Ascending aorta (tissue), 2 donors: ENCODE measurements at regions not wholly inside any gene's neighbourhood (a gene's known extent, or its start where the extent isn't known, plus 50 kb on each side); places are given as distances from the start of the nearest gene placed in this dataset.
"Not testable (repeated sequence)": the region's sequence is repeated elsewhere in the genome, so short reads cannot be mapped to it uniquely, and the experiment has no call there.

Experiments used
- DNase-seq, 2 donors: peaks; one replicate each; pipeline ENCODE4 v3.0.0-alpha.2; 2019; ENCODE audit warnings: low spot score in 2 of 2
- H3K27ac ChIP-seq, 2 donors: fragments of 200-600 bp; sonication (generic); one replicate each; pipeline ENCODE4 v1.5.1; 2016 to 2017; ENCODE audit warnings: mild to moderate bottlenecking in 1 of 2
- H3K27me3 ChIP-seq: fragments of 200-600 bp; sonication (generic); one replicate; pipeline ENCODE4 v1.5.1; 2017
- H3K36me3 ChIP-seq, 2 donors: fragments of 200-600 bp; sonication (generic); one replicate each; pipeline ENCODE4 v1.5.1; 2016
- H3K4me1 ChIP-seq, 2 donors: fragments of 200-600 bp; sonication (generic); one replicate each; pipeline ENCODE4 v1.5.1; 2016 to 2017; ENCODE audit warnings: mild to moderate bottlenecking in 1 of 2
- H3K4me3 ChIP-seq, 2 donors: fragments of 200-600 bp; sonication (generic); one replicate each; pipeline ENCODE4 v1.5.1; 2016 to 2017; ENCODE audit warnings: mild to moderate bottlenecking in 1 of 2
- H3K9me3 ChIP-seq, 2 donors: fragments of 200-600 bp; sonication (generic); one replicate each; pipeline ENCODE4 v1.5.1; 2016
- intact Hi-C: fragments of 100-400 bp; cut with DNase I; formaldehyde crosslinking; loops from one replicate; pipeline ENCODE4 v1.15.1; 2023
- TF ChIP-seq, protein P1 (sequence below), 3 experiments: fragments of 200-600 bp in 2 of 3; fragments of 450-650 bp in 1 of 3; sonication (generic) in 2 of 3; IDR thresholded peaks; one replicate each; pipeline ENCODE4 v1.5.1; 2016 to 2019; ENCODE audit warnings: antibody characterized with exemption in 3 of 3, mild to moderate bottlenecking in 1 of 3, moderate library complexity in 1 of 3

DNA sequence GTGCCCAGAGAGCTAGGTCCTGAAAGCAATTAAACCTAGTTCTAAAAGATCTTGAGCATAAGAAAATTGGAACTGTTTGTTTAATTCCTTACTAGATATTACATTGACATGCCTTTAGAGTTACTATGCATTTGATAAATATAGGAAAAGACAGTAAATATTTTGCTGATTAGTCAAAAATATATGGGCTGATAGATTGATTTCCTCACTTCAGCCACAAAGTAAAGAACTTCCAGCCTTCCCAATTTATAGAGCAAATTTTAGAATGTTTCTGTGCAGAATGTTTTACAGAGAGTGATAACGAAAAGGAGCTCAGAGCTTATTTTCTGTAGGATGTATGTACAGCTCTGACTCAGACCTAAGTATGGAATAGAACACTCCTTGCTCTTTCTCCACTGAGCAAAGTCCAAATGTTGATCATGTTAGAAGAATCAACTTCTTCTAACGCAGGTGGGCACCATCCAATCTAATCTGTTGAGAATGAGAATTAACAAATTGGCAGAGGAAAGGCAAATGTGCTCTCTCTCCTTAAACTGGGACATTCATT is 72.9 kb upstream of the PAM start:
- Histone ChIP-seq H3K4me1 (peaks cover 0 to 2% of the 10 kb centered on the region in 2 donors), H3K36me3 (no peaks in the 10 kb centered on the region), H3K27me3 (no peaks in the 10 kb centered on the region), H3K9me3 (no peaks in the 10 kb centered on the region), H3K27ac (no peak overlapping the region), H3K4me3 (no peak overlapping the region)
- intact Hi-C loops: loop anchor here (5.0 kb wide), 3 partner anchors 75 to 290 kb away; partner anchors contain the start of gene PAM
- no peak for DNase-seq
- TF ChIP-seq, protein P1, sequence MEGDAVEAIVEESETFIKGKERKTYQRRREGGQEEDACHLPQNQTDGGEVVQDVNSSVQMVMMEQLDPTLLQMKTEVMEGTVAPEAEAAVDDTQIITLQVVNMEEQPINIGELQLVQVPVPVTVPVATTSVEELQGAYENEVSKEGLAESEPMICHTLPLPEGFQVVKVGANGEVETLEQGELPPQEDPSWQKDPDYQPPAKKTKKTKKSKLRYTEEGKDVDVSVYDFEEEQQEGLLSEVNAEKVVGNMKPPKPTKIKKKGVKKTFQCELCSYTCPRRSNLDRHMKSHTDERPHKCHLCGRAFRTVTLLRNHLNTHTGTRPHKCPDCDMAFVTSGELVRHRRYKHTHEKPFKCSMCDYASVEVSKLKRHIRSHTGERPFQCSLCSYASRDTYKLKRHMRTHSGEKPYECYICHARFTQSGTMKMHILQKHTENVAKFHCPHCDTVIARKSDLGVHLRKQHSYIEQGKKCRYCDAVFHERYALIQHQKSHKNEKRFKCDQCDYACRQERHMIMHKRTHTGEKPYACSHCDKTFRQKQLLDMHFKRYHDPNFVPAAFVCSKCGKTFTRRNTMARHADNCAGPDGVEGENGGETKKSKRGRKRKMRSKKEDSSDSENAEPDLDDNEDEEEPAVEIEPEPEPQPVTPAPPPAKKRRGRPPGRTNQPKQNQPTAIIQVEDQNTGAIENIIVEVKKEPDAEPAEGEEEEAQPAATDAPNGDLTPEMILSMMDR (IDR thresholded peaks at IDR 0.05): no peak

DNA sequence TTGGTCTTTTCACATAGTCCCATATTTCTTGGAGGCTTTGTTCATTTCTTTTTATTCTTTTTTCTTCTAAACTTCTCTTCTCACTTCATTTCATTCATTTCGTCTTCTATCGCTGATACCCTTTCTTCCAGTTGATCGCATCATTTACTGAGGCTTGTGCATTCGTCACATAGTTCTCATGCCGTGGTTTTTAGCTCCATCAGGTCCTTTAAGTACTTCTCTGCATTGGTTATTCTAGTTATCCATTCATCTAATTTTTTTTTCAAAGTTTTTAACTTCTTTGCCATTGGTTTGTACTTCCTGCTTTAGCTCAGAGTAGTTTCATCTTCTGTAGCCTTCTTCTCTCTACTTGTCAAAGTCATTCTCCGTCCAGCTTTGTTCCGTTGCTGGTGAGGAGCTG is 67.0 kb upstream of the PAM start:
- H3K4me3 ChIP-seq, H3K9me3 ChIP-seq, DNase-seq, H3K27ac ChIP-seq, H3K4me1 ChIP-seq, intact Hi-C loops, H3K36me3 ChIP-seq, H3K27me3 ChIP-seq: not testable (repeated sequence)

DNA sequence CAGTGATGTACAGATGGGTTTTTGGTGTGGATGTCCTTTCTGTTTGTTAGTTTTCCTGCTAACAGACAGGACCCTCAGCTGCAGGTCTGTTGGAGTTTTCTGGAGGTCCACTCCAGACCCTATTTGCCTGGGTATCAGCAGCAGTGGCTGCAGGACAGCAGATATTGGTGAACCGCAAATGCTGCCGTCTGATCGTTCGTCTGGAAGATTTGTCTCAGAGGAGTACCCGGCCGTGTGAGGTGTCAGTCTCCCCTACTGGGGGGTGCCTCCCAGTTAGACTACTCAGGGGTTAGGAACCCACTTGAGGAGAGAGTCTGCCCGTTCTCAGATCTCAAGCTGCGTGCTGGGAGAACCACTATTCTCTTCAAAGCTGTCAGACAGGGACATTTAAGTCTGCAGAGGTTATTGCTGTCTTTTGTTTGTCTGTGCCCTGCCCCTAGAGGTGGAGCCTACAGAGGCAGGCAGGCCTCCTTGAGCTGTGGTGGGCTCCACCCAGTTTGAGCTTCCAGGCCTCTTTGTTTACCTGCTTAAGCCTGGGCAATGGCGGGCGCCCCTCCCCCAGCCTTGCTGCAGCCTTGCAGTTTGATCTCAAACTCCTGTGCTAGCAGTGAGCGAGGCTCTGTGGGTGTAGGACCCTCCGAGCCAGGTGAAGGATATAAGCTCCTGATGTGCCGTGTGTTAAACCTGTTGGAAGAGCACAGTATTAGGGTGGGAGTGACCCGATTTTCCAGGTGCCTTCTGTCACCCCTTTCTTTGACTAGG is 66.3 kb upstream of the PAM start:
- H3K27me3 ChIP-seq, H3K4me3 ChIP-seq, H3K9me3 ChIP-seq, intact Hi-C loops, H3K36me3 ChIP-seq, H3K4me1 ChIP-seq, DNase-seq, H3K27ac ChIP-seq: not testable (repeated sequence)

DNA sequence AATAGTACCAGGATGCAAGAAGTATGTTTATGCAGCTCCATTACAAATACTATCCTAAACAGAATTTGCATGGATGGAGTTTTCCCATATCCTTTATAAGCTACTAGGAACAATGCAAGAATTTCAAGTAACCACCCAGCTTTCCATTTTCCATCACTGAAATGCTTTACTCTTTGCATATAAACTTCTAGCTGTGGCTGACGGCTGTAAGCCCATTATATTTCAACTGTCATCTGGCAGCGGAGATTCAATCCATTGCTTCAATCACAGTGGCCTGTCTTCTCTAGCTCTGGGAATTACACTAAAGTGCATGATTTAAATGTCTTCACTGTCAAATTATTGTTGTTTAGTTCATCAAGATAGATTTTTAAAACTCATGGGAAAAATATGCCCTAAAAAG is 64.2 kb upstream of the PAM start:
- DNase-seq: no peak
- Histone ChIP-seq H3K27ac (no peak overlapping the region), H3K9me3 (no peaks in the 10 kb centered on the region), H3K4me3 (no peak overlapping the region), H3K27me3 (no peaks in the 10 kb centered on the region), H3K36me3 (no peaks in the 10 kb centered on the region), H3K4me1 (no peaks in the 10 kb centered on the region)
- TF ChIP-seq, protein P1 (IDR thresholded peaks at IDR 0.05): no peak
- intact Hi-C loops: no loop called here

DNA sequence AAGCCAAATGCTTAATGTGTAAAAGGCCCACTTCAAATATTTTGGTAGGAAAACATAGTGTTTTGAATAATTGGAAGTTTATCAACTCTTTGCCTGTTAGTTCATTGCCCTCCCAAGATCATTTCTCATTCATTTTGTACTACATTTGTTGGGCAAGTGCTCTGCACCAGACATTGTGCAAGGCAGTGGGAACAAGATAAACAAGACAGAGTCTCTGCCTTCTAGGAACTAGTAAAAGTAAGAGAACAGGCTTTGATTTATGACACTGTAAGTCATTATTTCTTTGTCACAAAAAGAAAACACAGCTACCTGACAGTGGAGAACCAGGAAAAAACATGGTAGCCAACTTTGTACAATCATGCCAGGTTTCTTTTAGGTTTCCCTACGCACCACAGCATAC is 63.7 kb upstream of the PAM start:
- TF ChIP-seq, protein P1 (IDR thresholded peaks at IDR 0.05): no peak
- no peaks in the 10 kb centered on the region for H3K27me3 ChIP-seq
- no peaks in the 10 kb centered on the region for H3K36me3 ChIP-seq
- intact Hi-C loops: no loop called here
- no peaks in the 10 kb centered on the region for H3K9me3 ChIP-seq
- H3K27ac ChIP-seq: no peak overlapping the region
- no peak overlapping the region for H3K4me3 ChIP-seq
- DNase-seq: no peak
- no peaks in the 10 kb centered on the region for H3K4me1 ChIP-seq

DNA sequence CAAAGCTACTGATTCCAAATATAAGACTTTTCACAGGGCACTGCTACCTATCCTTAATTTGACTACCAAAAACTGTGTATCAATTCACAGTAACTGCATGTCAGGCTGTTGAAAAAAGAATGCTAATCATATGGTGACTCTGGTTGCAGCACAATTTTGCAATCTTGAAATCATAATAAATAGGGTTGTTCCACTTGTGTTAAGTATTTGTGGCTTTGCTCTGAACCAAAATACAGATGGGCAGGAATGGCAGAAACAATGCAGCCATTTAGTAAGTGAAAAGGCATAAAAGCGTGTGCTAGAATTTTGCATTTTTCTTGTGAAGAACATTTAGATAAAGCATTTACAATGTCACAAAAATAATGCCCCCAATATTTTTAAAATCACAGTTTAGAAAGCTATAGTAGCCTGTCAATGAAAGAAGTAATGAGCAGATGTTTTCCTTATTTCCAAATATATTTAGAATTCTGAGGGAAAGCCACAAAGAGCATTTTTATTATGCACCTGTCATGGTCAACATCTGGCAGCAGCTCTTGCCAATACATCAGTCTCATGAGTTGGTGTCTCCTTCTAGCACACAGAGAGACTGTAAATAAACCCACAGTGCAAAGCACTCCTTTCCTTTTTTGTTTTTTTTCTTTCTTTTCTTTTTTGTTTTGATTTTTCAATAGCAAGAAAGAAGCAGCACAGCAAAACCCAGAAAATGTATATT is 54.8 kb upstream of the PAM start:
- no peak overlapping the region for H3K4me3 ChIP-seq
- no peaks in the 10 kb centered on the region for H3K9me3 ChIP-seq
- no peaks in the 10 kb centered on the region for H3K36me3 ChIP-seq
- DNase-seq: no peak
- no peaks in the 10 kb centered on the region for H3K27me3 ChIP-seq
- H3K4me1 ChIP-seq: no peaks in the 10 kb centered on the region
- TF ChIP-seq, protein P1 (IDR thresholded peaks at IDR 0.05): no peak
- intact Hi-C loops: no loop called here
- no peak overlapping the region for H3K27ac ChIP-seq
